AML-193 (cell line): ENCODE measurements at regions not wholly inside any gene's neighbourhood (a gene's known extent, or its start where the extent isn't known, plus 50 kb on each side); places are given as distances from the start of the nearest gene placed in this dataset.
A peak's percentile ranks its signal among the peaks of the same experiment; 100 is the strongest.

ENCODE experiments used
- DNase-seq, 2 experiments: peaks; one replicate each; lab custom pipeline; 2025; lab: John Stamatoyannopoulos, UW

DNA sequence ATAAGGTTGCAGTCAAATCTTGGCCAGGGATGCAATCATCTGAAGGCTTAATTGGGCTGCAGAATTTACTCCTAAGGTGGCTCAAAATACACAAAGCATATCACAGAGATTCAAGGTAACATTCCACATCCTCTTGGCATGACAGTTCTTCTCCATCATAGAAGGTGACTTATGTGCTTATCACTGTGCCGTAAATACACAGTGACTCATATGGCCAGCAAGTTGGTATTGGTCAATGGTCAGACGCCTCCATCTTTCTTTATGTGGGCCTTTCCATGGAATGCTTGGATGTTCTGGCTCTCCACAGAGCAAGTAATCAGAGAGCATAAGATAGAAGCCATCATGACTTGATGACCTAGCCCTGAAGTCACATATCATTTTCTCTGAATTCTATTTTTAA lies 168.8 kb upstream of the ST8SIA2 start:
- DNase-seq, result no peak

DNA sequence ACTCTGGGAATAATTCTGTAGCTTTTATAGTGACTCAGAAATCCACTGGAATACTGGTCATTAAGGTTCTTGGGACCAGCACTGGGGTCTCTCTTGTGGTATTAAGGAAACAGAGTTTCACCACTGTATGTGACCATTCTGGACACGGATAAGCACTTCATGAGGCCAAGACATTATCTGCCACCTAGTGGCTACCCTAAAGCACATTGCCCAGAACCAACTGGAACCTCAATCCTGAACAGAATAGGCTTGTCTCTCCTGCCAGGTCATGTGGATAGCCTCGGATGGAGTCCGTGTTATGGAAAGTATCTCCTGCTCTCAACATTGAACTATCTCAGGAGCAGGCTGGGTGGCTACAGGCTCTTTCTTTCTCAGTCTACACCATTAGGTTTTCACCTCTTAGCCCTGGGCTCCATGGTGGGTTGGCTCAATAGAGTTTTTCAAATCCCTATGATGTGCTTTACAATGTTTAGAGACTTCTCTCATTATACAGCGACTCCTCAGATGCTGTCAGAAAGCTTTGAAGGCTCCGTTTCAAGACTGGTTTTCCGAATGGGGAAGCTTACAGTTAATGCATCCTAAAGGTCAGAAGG lies 167.6 kb upstream of the ST8SIA2 start:
- DNase-seq, result peak; percentile 4 to 10

DNA sequence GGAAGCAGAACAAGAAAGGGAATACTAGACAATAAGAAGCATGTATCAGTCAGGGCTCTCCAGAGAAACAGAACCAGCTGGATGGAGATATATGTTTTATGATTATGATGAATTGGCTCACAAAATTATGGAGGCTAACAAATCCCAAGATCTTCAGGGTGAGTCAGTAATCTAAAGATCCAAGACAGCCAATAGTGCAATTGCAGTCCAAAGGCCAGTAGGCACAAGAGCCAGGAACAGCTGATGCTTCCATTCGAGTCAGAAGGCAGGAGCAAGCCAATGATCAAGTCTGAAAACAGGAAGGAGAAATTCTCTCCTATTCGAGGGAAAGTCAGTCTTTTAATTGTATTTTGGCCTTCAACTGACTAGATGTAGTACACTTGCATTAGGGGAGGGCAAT lies 164.9 kb upstream of the ST8SIA2 start:
- no peak for DNase-seq

GRCh38 chr15:92231461-92231860 lies 162.2 kb upstream of the ST8SIA2 start:
- DNase-seq, result no peak

DNA sequence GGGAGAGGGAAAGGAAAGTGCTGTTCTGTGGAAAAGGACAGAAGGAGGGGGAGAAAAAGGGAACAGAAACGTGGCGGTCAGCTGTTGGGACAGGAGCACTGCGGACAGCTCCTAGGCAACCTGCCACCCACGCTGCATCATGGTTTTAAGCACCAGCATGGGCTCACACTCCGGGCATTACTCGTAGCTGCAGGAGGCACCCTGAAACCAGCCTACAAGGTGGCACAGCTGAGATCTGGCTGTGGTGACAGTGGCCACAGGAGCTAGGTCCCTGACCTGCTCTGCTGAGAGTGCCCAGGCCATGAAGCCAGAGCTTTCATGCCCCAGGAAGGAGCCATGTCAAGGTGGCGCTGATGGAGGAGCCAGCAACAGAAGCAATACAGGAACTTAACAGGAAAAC lies 161.4 kb upstream of the ST8SIA2 start:
- DNase-seq, result no peak

- DNase-seq, result no peak
These were observed 160.8 kb upstream of the ST8SIA2 start for GRCh38 chr15:92232876-92233275.

DNA sequence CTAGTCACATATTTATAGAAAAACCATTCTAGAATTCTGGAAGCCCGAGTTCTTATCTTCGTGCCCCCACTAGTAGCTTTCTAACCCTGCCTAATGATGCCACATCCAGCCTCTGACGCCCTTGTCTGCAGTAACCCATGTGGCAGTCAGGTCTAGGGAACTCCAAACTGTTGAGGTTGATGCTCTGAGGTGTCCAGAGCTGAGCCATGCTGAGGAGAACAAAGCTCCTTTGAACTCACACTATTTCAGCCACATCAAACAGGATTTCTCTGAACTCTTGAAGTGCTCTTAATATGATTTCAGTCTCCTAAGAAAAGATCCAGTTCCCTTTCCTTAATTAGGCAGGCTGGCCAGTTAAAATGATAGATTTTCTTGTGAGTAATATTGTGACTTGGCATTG lies 150.5 kb upstream of the ST8SIA2 start:
- no peak for DNase-seq

- DNase-seq, result no peak
These were observed 149.0 kb upstream of the ST8SIA2 start for GRCh38 chr15:92244703-92245102.

DNA sequence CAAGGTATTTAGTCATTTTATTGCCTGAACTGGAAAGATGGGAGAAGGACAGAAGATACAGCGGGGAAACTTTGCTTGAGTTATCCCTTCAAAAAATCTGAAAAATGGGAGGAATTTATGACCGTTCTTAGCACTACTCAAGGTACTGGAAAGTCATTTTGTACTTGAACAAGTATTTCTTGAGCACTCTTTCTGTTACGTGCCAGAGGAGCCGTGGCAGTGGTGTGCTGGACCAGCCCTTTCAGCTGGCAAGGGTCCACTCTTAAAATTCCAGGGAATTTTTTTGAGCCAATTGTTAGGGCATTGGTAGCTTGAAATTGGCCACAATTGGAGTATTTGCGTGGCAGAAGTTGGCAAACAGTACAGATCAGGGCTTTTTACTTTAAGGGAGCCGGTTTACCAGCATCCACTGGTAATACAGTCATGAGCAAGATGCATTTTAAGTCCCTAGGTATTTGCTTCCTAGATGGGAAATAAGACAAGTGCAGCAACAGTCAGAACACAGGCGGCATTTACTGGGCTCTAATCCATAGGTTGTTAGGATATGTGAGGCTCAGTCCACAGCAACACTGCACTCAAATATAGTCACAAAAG lies 145.9 kb upstream of the ST8SIA2 start:
- no peak for DNase-seq

DNA sequence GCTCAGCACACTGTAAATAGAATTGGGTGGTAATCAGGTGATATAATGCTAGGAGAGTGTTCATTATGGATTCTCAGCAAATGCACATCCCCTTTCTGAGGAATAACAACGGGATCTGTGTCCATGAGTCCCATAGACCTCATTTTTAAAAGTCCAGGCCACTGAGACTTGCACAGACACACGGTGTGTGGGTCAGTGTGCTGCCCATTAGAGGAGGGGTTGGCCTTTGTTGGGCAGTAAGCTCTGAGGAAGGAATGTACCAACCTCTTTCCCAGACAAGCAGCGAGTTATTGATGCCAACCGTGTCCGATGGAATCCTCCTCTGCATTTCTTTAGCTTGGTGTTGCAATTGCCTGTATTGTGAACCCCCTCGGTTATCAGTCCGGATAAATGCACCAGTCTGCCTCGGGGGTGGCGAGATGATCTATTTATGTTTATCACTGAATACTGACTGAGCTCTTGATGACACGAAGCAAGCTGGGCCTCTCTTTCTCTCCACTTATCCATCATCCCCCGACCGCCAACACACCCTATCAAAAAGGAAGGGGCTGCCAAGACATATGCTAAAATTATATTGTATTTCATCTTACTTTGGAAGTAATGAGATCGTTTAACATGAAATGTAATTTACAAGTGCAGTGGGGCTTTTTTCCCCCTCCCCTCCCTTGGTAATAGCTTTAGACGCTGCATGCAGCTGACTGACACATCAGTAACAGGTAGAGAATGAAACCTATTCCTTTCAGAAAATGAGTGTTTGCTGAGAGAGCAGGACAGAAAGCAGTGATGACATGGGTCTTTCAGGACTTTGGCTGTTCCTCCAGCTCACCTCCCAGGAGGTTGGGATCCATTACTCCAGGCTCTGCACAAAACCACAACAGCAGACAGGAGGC lies 126.6 kb upstream of the ST8SIA2 start:
- no peak for DNase-seq

GRCh38 chr15:92268900-92269299 lies 124.8 kb upstream of the ST8SIA2 start:
- DNase-seq, result no peak

GRCh38 chr15:92271179-92271578 lies 122.5 kb upstream of the ST8SIA2 start:
- no peak for DNase-seq

GRCh38 chr15:92272106-92272505 lies 121.6 kb upstream of the ST8SIA2 start:
- no peak for DNase-seq

DNA sequence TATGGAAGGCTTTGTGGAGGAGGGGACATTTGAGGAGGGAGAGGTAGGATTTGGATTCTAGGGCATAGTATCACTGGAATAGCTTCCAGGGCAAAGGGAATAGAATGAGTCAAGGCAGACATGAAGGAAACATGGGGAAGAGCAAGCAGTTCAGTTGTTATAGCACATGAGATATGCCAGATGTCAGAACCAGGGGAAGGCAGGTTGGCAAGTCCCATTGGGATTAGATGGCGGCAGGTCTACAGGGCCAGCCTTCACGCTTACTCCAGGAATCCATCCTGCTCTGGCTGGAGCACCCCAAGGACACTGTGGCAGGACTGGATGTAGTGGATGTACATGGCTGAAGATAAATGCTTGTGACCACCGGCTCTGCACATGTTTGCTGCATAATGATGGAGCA lies 120.4 kb upstream of the ST8SIA2 start:
- DNase-seq, result no peak

DNA sequence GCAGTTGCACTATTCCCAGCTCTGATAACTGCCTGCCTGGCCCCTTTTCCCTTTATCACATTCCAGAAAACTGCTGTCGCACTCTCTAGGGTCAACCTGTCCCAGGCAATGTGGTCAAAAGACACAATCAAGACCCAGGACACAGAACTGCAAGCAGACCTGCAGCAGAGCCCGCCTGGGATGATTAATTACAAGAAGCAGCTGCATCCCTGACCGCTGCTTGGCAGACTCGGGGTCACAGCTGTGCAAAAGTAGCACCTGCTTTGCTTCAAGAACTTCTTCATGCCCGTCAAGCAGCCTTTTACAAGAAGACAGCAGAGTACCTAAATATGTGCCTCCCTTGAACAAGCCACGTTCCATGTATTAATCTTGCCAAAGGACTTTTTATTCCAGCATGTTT lies 120.0 kb upstream of the ST8SIA2 start:
- DNase-seq, result no peak

GRCh38 chr15:92277776-92278175 lies 115.9 kb upstream of the ST8SIA2 start:
- peak in 1 of 2 experiments; percentile 18 for DNase-seq

DNA sequence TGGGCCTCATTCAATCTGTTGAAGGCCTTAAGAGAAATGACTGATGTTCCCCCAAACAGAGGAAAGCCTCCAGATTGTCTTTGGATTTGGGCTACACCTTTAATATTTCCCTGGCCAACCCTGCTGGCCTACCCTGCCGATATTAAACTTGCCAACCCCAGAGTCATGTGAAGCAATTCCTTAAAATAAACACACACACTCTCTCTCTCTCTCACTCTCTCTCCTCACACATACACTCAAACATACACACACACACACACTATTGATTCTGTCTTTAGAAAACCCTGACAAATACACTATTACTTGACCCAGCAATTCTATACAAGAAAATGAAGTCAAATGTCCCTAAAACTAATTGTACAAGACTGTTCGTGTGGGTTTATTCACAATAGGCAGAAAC lies 109.9 kb upstream of the ST8SIA2 start:
- DNase-seq, result no peak

GRCh38 chr15:92288755-92289154 lies 104.9 kb upstream of the ST8SIA2 start:
- DNase-seq, result no peak

- DNase-seq, result no peak
These were observed 103.9 kb upstream of the ST8SIA2 start for GRCh38 chr15:92289733-92290132.

GRCh38 chr15:92290359-92290992 lies 103.2 kb upstream of the ST8SIA2 start:
- no peak for DNase-seq

DNA sequence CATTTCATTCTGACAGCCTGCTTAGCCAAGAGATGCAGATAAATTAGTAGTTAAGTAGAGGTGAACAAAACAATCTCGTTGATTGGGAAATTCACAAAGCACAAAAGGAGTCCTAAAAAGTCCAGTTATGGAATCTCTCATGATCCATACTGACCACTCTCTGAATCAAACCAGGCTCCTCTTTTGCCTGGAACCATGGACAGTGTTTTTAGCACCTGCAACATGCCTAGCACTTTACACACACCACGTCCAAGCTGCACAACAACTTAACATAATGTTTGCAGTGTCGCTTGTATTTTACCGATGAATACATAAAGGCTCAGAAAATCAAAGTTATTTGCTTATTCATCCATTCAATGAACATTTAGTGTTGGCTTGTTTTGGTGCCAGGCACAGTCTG lies 101.8 kb upstream of the ST8SIA2 start:
- DNase-seq, result no peak

DNA sequence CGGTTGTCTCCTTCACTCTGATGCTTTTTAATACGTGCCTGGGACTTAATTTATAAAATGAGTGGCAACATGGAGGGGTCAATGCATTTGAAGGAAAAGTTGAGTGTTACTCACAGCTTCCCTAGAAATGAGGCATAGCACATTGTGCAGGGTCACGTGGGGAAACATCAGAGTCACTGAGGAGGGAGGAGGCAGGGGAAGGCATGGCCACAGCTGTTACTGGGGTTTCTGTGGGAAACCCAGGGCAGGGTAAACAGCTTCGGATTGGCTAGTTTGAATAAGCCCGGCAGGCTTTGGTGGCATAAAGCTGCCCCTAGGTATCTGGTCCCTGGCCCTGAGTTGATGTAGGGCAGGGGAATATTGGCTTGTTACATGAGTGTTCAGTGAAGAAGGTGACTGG lies 98.9 kb upstream of the ST8SIA2 start:
- DNase-seq, result no peak
